ENCODE measurements at regions not wholly inside any gene's neighbourhood (a gene's known extent, or its start where the extent isn't known, plus 50 kb on each side); places are given as distances from the start of the nearest gene placed in this dataset.

DNA sequence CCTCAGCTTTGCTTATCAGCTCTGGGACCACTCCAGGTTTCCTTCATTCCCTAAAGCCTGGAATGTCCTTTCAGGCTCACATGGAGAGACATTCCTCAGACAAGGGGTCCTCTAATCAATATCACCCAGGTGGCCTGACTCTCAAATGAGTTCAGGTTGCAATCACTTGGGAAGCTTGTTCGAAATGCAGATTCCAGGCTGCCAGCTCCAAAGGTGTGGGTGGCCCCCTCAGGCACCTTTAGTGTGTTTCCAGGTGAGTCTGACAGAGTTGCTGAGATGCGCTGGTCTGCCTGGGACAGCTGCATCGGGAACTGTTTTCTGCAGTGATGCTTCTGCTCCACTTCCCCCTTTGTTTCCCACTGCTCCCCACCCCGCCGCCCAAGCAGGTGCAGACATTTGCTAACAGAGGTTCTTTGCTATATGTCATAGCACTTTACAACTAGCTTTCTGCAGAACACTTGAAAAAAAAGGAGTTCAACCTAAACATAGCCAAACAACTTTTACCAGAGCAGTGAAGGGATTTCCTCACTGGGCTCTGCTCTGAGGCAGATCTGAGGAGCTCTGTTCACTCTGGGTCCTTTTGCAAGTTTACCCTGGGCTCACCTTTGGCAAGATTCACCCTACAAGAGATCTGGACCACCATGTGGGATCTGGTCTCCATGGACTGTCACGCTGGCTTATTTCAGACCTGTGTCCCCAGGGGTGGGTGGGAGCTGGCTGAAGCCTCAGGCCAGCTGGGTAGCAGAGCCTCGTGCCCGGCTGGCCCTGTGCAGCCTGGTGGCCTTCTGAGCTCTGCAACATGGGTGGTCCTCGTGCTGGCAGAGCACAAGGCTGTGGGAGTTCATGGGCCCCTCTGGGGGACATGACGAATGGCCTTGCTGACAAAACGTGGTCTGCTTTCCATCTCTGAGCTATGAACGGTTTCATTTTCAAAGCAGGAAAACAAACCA, 539.6 kb downstream of the CCDC171 start:
- no peak for DNase-seq (ENCODE audit: low read depth, low spot score)

DNA sequence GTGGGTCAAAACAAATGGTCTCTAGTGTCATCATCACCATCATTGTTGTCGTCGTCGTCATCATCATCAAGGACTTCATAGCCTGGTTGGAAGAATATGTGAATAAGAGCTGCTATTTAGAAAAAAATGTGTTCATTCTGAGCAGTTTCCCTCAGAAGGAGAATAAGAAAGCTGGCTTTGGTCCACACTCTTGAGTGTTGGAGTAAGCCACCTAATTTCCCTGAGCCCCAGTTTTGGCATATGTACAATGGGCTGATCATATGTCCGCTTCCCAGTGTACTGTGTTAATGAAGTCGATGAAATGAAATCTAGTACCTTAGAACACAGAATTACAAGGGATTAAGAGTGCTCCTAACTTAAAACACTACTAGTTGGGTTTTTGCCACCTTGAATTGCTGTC, 545.5 kb downstream of the CCDC171 start:
- no peak for DNase-seq (ENCODE audit: low read depth, low spot score)

DNA sequence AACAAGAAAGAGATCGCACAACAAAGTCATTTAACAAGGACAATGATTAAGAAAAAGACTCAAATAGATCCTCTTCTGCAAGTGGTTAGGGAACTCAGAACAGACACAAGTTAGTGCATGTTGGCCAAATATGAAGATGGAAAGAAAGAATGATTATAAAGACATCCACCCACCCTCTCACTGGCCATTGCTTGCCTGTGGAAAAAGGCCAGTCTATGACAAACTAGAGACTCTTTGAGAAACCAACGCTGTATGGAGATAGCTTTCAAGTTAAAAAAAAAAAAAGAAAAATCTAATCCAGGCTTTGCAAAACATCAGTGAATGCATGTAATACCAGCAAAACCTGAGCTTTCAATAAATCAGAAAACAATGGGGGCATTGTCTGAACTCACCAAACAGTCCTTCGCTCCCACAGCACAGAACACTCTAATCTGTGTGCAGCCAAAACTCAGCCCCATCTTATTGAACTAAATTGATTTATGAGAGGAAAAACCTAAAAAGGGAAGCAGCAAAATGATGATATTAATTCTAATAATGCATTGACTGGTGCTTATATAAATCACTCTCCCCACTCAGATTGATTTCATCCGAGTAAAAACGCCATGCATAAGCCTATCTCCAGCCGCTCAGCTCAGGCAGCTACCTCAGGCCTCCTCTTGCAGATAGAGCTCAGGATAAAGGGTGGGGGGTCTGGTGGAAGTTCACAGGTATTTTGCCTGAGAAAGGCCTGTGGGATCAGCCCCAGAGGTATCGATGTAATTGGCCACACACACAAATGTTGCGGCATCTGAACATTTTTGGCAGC, 547.1 kb downstream of the CCDC171 start:
- DNase-seq (ENCODE audit: low read depth, low spot score): no peak

DNA sequence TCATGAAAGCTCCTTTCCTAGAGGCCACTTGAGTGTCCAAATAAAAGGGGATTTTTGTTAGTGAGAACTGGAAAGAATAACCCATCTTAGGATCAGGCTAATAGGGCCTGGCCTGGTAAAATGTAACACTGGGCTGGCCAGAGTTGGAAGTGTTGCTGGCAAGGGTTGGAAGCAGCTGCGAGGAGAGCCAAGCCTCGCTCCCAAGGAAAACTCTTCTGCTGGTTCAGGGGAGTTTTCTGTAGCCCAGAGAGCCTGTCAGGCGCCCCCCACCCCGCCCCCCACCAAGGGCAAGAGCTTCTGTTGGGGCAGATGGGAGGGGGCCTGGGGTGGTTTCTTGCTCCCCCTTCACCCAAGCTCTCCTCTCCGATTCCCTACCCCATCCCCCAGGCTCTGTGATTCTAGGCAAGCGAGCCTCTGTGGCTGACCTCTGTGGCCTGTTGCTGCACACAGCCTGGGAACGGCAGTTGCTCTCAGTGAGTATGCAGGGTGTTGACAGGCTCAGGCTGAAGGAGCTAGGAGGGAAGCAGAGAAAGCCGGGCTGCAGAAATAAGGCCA, 547.8 kb downstream of the CCDC171 start:
- DNase-seq (ENCODE audit: low read depth, low spot score): no peak

- DNase-seq (ENCODE audit: low read depth, low spot score): no peak
Measured at GRCh38 chr9:16102154-16102553, 549.3 kb downstream of the CCDC171 start.

- no peak for DNase-seq (ENCODE audit: low read depth, low spot score)
Measured at GRCh38 chr9:16103620-16104397, 551.0 kb downstream of the CCDC171 start.

DNA sequence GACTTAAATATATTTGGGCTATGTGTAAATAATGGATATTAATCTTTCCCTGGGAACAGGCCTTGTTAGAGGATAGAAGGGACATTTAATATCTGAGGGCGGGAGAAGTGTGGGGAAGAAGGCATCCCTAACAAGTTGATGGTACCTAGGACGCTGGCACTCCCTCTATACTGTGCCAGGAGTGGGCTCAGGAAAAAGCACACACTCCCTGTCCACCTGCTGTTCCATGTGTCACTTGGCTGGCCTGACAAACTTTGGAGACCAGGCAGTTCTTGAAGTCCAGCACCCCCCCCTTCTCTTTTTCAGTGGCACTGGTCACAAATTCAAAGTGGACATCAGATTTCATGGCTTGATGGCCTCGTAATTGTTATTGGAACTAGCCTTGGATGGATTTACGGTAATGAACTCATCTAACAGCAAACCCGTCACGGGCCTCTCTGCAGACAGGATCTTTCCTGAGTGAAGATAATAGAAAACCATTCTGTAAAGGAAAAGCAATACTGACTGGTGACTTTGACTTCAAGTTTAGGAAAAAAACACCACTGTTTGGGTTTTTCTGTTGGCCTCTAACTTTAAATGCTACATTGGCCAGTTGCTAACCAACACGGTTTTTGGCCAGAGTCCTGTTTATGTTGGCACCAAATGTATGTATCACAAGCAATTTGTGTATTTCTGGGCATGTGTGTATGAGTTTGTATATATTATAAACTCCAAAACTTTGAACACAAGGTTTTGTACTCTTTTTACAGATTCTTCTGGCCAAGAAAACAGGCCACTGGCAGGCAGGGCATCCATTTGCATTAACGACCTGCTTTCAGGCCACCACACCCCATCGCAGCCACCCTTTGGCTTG, 552.6 kb downstream of the CCDC171 start:
- DNase-seq (ENCODE audit: low read depth, low spot score): no peak

- no peak for DNase-seq (ENCODE audit: low read depth, low spot score)
Measured at GRCh38 chr9:16106021-16106571, 553.3 kb downstream of the CCDC171 start.

GRCh38 chr9:16112116-16112515, 559.3 kb downstream of the CCDC171 start:
- DNase-seq (ENCODE audit: low read depth, low spot score): no peak

GRCh38 chr9:16115994-16116393, 563.2 kb downstream of the CCDC171 start:
- no peak for DNase-seq (ENCODE audit: low read depth, low spot score)

DNA sequence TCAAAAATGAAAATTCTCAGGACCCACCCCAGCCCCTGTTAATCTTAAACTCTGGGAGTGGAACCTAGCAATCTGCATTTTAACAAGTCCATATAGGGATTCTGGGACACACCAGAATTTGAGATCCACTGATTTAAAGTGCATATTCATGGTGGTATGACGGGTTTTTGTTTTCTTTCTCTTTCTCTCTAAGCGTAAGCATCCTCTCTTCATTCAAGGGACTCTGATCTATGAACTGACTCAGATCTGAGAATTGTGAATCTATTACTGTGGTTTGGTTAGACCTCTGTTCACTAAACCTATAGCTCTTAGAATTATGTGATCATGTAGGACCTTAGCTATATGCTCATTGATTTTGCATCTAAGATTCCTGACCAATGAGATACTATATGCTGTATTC, 565.2 kb downstream of the CCDC171 start:
- no peak for DNase-seq (ENCODE audit: low read depth, low spot score)

DNA sequence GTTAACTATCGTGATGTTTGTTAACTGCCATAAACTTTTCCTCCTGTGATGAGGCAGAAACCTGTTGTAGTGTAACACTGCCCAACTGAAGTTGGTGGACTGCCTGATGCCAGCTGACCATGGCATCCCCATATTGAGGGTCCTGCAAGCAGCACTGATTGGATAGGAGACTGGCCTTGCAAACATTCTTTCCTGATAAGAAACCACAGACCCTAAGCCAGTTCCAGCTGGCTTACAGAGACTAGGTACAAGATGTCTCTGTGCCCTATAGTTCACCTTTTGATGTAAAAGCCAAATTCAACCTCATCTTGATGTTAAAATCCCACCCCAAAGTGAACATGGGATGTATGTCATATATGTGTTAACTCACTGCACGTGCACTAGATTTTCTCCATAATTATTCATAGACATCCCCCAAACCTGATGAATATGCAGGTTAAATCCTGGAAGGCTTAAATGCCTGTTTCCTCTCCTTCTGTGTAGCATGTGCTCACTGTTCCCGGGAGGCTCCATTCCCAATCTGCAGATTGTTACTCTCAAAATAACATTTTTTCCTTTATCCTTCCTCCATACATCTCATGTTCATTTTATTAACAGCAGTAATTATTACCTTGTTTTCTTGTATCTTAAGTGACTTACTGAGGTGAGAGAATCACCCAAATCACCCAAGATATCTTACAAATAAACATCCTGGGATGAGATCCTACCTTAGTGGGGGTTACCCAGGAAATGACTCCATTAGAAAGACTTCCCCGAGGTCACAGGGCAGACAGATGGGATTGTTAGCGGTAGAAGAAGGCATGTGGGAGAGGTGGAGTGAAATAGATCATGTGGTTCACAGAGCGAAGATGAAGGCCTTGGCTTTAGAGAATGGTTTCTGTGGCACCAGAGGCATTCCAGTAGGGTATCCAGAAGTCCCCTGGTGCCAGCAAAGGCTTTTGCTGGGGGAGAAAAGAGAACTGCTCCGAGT, 566.7 kb downstream of the CCDC171 start:
- DNase-seq (ENCODE audit: low read depth, low spot score): no peak

GRCh38 chr9:16120231-16120641, 567.4 kb downstream of the CCDC171 start:
- DNase-seq (ENCODE audit: low read depth, low spot score): no peak

GRCh38 chr9:16120727-16121126, 567.9 kb downstream of the CCDC171 start:
- no peak for DNase-seq (ENCODE audit: low read depth, low spot score)

DNA sequence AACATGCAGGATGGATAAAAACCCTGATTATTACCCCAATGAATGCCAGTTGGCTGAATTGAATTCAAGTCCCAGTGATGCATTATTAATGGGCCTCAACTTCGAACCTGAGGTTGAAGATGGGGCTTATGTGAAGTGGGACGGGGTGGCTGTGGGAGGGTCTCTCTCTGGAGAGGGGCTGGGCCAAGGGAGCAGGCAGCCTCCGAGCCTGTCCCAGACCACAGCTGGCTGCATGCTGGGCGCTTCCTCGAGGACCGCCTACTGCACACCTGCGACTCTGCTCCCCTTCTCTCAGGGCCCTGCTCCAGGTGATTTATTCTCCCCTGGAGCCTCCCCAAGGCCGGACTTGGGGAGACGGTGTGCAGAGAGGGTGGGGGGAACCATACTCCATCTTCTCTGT, 568.3 kb downstream of the CCDC171 start:
- no peak for DNase-seq (ENCODE audit: low read depth, low spot score)

GRCh38 chr9:16121601-16122286, 568.9 kb downstream of the CCDC171 start:
- no peak for DNase-seq (ENCODE audit: low read depth, low spot score)

DNA sequence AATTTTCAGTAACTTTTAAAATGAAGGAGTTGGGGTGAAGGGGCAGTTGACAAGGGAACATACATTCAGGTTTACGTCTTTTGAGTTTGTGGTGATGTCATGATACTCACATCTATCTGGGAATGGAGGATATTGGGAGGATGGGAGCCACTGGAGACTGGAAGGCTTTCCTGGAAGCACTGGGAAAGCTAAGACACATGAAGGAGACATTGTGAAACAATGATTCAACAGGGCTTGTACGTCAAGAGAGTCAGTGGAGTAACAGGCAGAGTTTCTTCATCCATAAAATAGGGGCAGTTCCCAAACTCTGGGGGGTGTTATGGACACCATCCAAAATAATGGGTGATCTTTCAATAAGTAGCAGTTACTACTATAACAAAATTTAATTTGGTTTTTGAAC, 572.8 kb downstream of the CCDC171 start:
- no peak for DNase-seq (ENCODE audit: low read depth, low spot score)

GRCh38 chr9:16126042-16126441, 573.2 kb downstream of the CCDC171 start:
- DNase-seq (ENCODE audit: low read depth, low spot score): no peak

- no peak for DNase-seq (ENCODE audit: low read depth, low spot score)
Measured at GRCh38 chr9:16128003-16128402, 575.2 kb downstream of the CCDC171 start.

All from iPS DF 19.7 (cell line).